Panc1 (cell line): ENCODE measurements at regions not wholly inside any gene's neighbourhood (a gene's known extent, or its start where the extent isn't known, plus 50 kb on each side); places are given as distances from the start of the nearest gene placed in this dataset.

ENCODE experiments used
- ATAC-seq: fragments of 200-7000 bp; cut with Tn5 transposase; 2 replicates; pipeline ENCODE4 v1.9.1; 2020; ENCODE audit warnings: mild to moderate bottlenecking, moderate library complexity
- BruUV-seq: library from RNA; stranded (reverse); fragments of 400-500 nt; replicated peaks from 2 replicates; lab custom pipeline; 2021; lab: Mats Ljungman, UMichigan
- CTCF ChIA-PET: fragments of 300-600 bp; sonication (Branson Sonifier 250); formaldehyde crosslinking; loops from one replicate; lab custom pipeline; 2022; ENCODE audit warnings: antibody characterized with exemption; lab: Charles Lee
- POLR2A ChIA-PET: fragments of 300-600 bp; sonication (Branson Sonifier 250); formaldehyde crosslinking; loops from one replicate; lab custom pipeline; 2022; ENCODE audit warnings: antibody characterized with exemption; lab: Charles Lee
- DNase-seq: peaks from one replicate; pipeline ENCODE4 v3.0.0-alpha.2; 2010; ENCODE audit warnings: low read depth, low spot score
- H3K27ac ChIP-seq: 2 replicates; pipeline ENCODE4 v1.5.1; 2011; ENCODE audit warnings: mild to moderate bottlenecking, low read length, inconsistent platforms
- H3K27me3 ChIP-seq: fragments of 200-500 bp; sonication (Bioruptor generic); 2 replicates; pipeline ENCODE4 v1.6.0; 2014; ENCODE audit warnings: low read length, inconsistent platforms; ENCODE audit not compliant: control insufficient read depth, insufficient read depth
- H3K36me3 ChIP-seq: fragments of 200-500 bp; sonication (Bioruptor generic); 2 replicates; pipeline ENCODE4 v1.5.1; 2014; ENCODE audit warnings: inconsistent platforms, mild to moderate bottlenecking, low read length, moderate library complexity; ENCODE audit not compliant: control insufficient read depth, insufficient read depth
- H3K4me1 ChIP-seq: 2 replicates; pipeline ENCODE4 v1.5.1; 2011; ENCODE audit warnings: inconsistent platforms, mild to moderate bottlenecking, low read length, moderate library complexity; ENCODE audit not compliant: control insufficient read depth, insufficient read depth
- H3K4me3 ChIP-seq, 2 experiments: 2 replicates each; pipeline ENCODE4 v1.5.1; 2011 to 2012; ENCODE audit warnings: low read depth in 2 of 2, low read length in 2 of 2, mild to moderate bottlenecking in 2 of 2, inconsistent platforms in 1 of 2, moderate library complexity in 1 of 2
- H3K9me3 ChIP-seq: fragments of 200-500 bp; sonication (Bioruptor generic); 2 replicates; pipeline ENCODE4 v1.5.1; 2014; ENCODE audit warnings: low read depth, mild to moderate bottlenecking, inconsistent platforms, low read length, moderate library complexity; ENCODE audit not compliant: control insufficient read depth, insufficient read depth
- CTCF ChIP-seq: fragments of 450-650 bp; IDR thresholded peaks from 2 replicates; pipeline ENCODE4 v1.5.1; 2017; ENCODE audit warnings: mild to moderate bottlenecking
- POLR2AphosphoS5 ChIP-seq: IDR thresholded peaks from 2 replicates; pipeline ENCODE4 v1.6.1; 2012; ENCODE audit warnings: mild to moderate bottlenecking, low read depth, low read length, moderate library complexity
- REST ChIP-seq, 2 experiments: IDR thresholded peaks; 2 replicates each; pipeline ENCODE4 v1.6.1; 2011 to 2012; ENCODE audit warnings: low read depth in 2 of 2, control low read depth in 1 of 2, low read length in 1 of 2, mild to moderate bottlenecking in 1 of 2, moderate library complexity in 1 of 2; ENCODE audit not compliant: insufficient read depth in 1 of 2
- SIN3A ChIP-seq: IDR thresholded peaks from 2 replicates; pipeline ENCODE4 v1.6.1; 2012; ENCODE audit warnings: low read depth, mild to moderate bottlenecking, low read length, moderate library complexity, borderline replicate concordance; ENCODE audit not compliant: insufficient read depth
- TCF7L2 ChIP-seq: IDR thresholded peaks from 2 replicates; pipeline ENCODE4 v1.6.1; 2011; ENCODE audit warnings: mild to moderate bottlenecking, low read depth, low read length, inconsistent platforms
- in situ Hi-C: cut with HindIII; loops from 2 replicates; pipeline ENCODE4 v1.10.0; 2016; ENCODE audit warnings: low sequenced_read_pairs, low pct_unique_long_range_greater_than_20kb
- intact Hi-C: fragments of 100-400 bp; cut with micrococcal nuclease; formaldehyde crosslinking; loops from one replicate; pipeline ENCODE4 v1.10.0; 2022; ENCODE audit not compliant: unreplicated experiment

GRCh38 chr3:94787066-94787465 is 724.2 kb downstream of the NSUN3 start:
- Histone ChIP-seq H3K27ac (no peak overlapping the region), H3K4me1 (no peaks in the 10 kb centered on the region), H3K9me3 (no peaks in the 10 kb centered on the region), H3K27me3 (no peaks in the 10 kb centered on the region), H3K36me3 (no peaks in the 10 kb centered on the region), H3K4me3 (no peak overlapping the region)
- intact Hi-C loops (no loop called here), in situ Hi-C loops (no loop called here)
- no TSS peak for BruUV-seq
- POLR2A ChIA-PET, result no interaction called here
- CTCF ChIA-PET, result no interaction called here
- TF ChIP-seq TCF7L2, result no peak
- TF ChIP-seq CTCF, result no peak
- no peak for TF ChIP-seq REST (IDR thresholded peaks at IDR 0.05; ENCODE audit: insufficient read depth in 1 of 2, low read depth in 2 of 2, low read length in 1 of 2)
- TF ChIP-seq SIN3A, result no peak
- TF ChIP-seq POLR2AphosphoS5, result no peak
- DNase-seq, result no peak
- ATAC-seq, result no peak

GRCh38 chr3:94787734-94788270 is 724.9 kb downstream of the NSUN3 start:
- ChIA-PET CTCF (no interaction called here), POLR2A (interaction anchor here (0.6 kb wide), 1 partner anchor 880 kb away, joined by 11 read pairs; no protein-coding TSS in a partner anchor)
- Histone ChIP-seq H3K9me3 (no peaks in the 10 kb centered on the region), H3K27ac (no peak overlapping the region), H3K36me3 (no peaks in the 10 kb centered on the region), H3K4me3 (no peak overlapping the region), H3K27me3 (no peaks in the 10 kb centered on the region), H3K4me1 (no peaks in the 10 kb centered on the region)
- BruUV-seq, result no TSS peak
- intact Hi-C loops (no loop called here), in situ Hi-C loops (no loop called here)
- DNase-seq (no peak), ATAC-seq (no peak)
- no peak for TF ChIP-seq TCF7L2
- TF ChIP-seq REST (IDR thresholded peaks at IDR 0.05; ENCODE audit: insufficient read depth in 1 of 2, low read depth in 2 of 2, low read length in 1 of 2), result no peak
- TF ChIP-seq POLR2AphosphoS5, result no peak
- TF ChIP-seq CTCF, result no peak
- TF ChIP-seq SIN3A, result no peak
